GM23338 (cell line): ENCODE measurements at regions not wholly inside any gene's neighbourhood (a gene's known extent, or its start where the extent isn't known, plus 50 kb on each side); places are given as distances from the start of the nearest gene placed in this dataset.

Source experiments
- ATAC-seq: fragments of 200-7000 bp; cut with Tn5 transposase; 3 replicates; pipeline ENCODE4 v1.9.1; 2020
- DNase-seq: peaks from one replicate; pipeline ENCODE4 v3.0.0-alpha.2; 2015; ENCODE audit warnings: low spot score
- H2AFZ ChIP-seq: fragments of 200-600 bp; sonication (generic); 2 replicates; pipeline ENCODE4 v1.8.0; 2016; ENCODE audit warnings: antibody characterized with exemption, mild to moderate bottlenecking, moderate library complexity
- H3F3A ChIP-seq: fragments of 200-600 bp; sonication (generic); replicated peaks from 2 replicates; pipeline ENCODE4 v1.8.0; 2017; ENCODE audit warnings: antibody characterized with exemption, mixed run types, low read depth
- H3K27ac ChIP-seq: fragments of 200-600 bp; sonication (generic); 2 replicates; pipeline ENCODE4 v1.6.1; 2016; ENCODE audit warnings: low read depth
- H3K27me3 ChIP-seq: fragments of 200-600 bp; sonication (generic); 2 replicates; pipeline ENCODE4 v1.8.0; 2016; ENCODE audit warnings: mild to moderate bottlenecking, mixed run types, moderate library complexity; ENCODE audit not compliant: insufficient read depth
- H3K36me3 ChIP-seq: fragments of 200-600 bp; sonication (generic); 2 replicates; pipeline ENCODE4 v1.8.0; 2016; ENCODE audit warnings: mild to moderate bottlenecking; ENCODE audit not compliant: insufficient read depth
- H3K4me1 ChIP-seq: fragments of 200-600 bp; sonication (generic); 2 replicates; pipeline ENCODE4 v1.8.0; 2016; ENCODE audit warnings: mild to moderate bottlenecking, moderate library complexity; ENCODE audit not compliant: insufficient read depth
- H3K4me2 ChIP-seq: fragments of 200-600 bp; sonication (generic); 2 replicates; pipeline ENCODE4 v1.7.1; 2017; ENCODE audit warnings: mixed run types
- H3K4me3 ChIP-seq: fragments of 200-600 bp; sonication (generic); 2 replicates; pipeline ENCODE4 v1.6.1; 2016; ENCODE audit warnings: mixed run types
- H3K79me2 ChIP-seq: fragments of 200-600 bp; sonication (generic); replicated peaks from 2 replicates; pipeline ENCODE4 v1.8.0; 2017; ENCODE audit warnings: mild to moderate bottlenecking; ENCODE audit not compliant: insufficient read depth
- H3K9me2 ChIP-seq: fragments of 200-600 bp; sonication (generic); 2 replicates; pipeline ENCODE4 v1.8.0; 2017; ENCODE audit not compliant: insufficient read depth
- H4K20me1 ChIP-seq: fragments of 200-600 bp; sonication (generic); replicated peaks from 2 replicates; pipeline ENCODE4 v1.8.0; 2017; ENCODE audit warnings: mild to moderate bottlenecking; ENCODE audit not compliant: insufficient read depth
- H3K27ac Mint-ChIP-seq: 2 replicates; pipeline ENCODE4 v1.8.0; 2020; ENCODE audit warnings: inconsistent platforms, mild to moderate bottlenecking, moderate library complexity, mixed read lengths
- H3K27me3 Mint-ChIP-seq: 3 replicates; pipeline ENCODE4 v1.8.0; 2022; ENCODE audit warnings: low read depth, mild to moderate bottlenecking, moderate library complexity, mixed read lengths, inconsistent platforms; ENCODE audit not compliant: insufficient read depth, poor library complexity
- H3K36me3 Mint-ChIP-seq: 3 replicates; pipeline ENCODE4 v1.8.0; 2021; ENCODE audit warnings: low read depth, mild to moderate bottlenecking, inconsistent platforms, moderate library complexity, mixed read lengths
- H3K4me1 Mint-ChIP-seq: 3 replicates; pipeline ENCODE4 v1.8.0; 2020; ENCODE audit warnings: mild to moderate bottlenecking, inconsistent platforms, mixed read lengths
- H3K4me3 Mint-ChIP-seq: 3 replicates; pipeline ENCODE4 v1.8.0; 2021; ENCODE audit warnings: moderate library complexity, mild to moderate bottlenecking, inconsistent platforms, mixed read lengths
- H3K9me3 Mint-ChIP-seq: 3 replicates; pipeline ENCODE4 v1.8.0; 2020; ENCODE audit warnings: moderate library complexity, mild to moderate bottlenecking, inconsistent platforms, mixed read lengths
- EZH2phosphoT487 ChIP-seq: fragments of 200-600 bp; sonication (generic); IDR thresholded peaks from one replicate; pipeline ENCODE4 v1.8.1; 2018; ENCODE audit warnings: antibody characterized with exemption; ENCODE audit not compliant: unreplicated experiment
- NANOG ChIP-seq: IDR thresholded peaks from 2 replicates; pipeline ENCODE4 v1.6.1; 2016; ENCODE audit warnings: antibody characterized with exemption, borderline replicate concordance
- TF ChIP-seq, protein P1 (sequence below): IDR thresholded peaks from one replicate; pipeline ENCODE4 v1.6.1; 2018; ENCODE audit warnings: antibody characterized with exemption; ENCODE audit not compliant: unreplicated experiment
- TF ChIP-seq, protein P2 (sequence below), 2 experiments: fragments of 200-600 bp in 1 of 2; sonication (generic) in 1 of 2; conservative IDR thresholded peaks; 2 replicates each; pipeline versions ENCODE4 v1.5.1 to v1.6.1; 2016 to 2017; ENCODE audit warnings: antibody characterized with exemption in 2 of 2, low read depth in 2 of 2, mild to moderate bottlenecking in 2 of 2, moderate library complexity in 1 of 2

DNA sequence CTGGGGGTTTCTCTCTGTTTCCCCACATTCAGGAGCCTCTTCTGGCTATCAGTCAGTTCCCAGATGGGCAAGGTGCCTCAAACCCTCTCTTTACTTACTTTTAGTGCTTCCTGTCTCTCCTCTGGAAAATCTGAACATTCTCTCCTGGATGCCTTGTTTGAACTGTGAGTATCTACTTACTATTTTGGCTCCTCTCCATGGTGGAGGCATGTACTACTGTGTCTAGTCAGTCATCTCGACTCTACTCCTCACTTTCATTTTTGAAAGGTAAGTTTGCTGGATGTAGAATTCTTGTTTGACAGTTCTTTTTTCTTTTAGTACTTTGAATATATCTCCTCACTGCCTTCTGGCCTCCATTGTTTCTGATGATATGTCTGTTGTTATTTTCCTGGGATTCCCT, 70.9 kb upstream of the FAM78B start (continued):
- TF ChIP-seq, protein P1, sequence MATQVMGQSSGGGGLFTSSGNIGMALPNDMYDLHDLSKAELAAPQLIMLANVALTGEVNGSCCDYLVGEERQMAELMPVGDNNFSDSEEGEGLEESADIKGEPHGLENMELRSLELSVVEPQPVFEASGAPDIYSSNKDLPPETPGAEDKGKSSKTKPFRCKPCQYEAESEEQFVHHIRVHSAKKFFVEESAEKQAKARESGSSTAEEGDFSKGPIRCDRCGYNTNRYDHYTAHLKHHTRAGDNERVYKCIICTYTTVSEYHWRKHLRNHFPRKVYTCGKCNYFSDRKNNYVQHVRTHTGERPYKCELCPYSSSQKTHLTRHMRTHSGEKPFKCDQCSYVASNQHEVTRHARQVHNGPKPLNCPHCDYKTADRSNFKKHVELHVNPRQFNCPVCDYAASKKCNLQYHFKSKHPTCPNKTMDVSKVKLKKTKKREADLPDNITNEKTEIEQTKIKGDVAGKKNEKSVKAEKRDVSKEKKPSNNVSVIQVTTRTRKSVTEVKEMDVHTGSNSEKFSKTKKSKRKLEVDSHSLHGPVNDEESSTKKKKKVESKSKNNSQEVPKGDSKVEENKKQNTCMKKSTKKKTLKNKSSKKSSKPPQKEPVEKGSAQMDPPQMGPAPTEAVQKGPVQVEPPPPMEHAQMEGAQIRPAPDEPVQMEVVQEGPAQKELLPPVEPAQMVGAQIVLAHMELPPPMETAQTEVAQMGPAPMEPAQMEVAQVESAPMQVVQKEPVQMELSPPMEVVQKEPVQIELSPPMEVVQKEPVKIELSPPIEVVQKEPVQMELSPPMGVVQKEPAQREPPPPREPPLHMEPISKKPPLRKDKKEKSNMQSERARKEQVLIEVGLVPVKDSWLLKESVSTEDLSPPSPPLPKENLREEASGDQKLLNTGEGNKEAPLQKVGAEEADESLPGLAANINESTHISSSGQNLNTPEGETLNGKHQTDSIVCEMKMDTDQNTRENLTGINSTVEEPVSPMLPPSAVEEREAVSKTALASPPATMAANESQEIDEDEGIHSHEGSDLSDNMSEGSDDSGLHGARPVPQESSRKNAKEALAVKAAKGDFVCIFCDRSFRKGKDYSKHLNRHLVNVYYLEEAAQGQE: no peak

DNA sequence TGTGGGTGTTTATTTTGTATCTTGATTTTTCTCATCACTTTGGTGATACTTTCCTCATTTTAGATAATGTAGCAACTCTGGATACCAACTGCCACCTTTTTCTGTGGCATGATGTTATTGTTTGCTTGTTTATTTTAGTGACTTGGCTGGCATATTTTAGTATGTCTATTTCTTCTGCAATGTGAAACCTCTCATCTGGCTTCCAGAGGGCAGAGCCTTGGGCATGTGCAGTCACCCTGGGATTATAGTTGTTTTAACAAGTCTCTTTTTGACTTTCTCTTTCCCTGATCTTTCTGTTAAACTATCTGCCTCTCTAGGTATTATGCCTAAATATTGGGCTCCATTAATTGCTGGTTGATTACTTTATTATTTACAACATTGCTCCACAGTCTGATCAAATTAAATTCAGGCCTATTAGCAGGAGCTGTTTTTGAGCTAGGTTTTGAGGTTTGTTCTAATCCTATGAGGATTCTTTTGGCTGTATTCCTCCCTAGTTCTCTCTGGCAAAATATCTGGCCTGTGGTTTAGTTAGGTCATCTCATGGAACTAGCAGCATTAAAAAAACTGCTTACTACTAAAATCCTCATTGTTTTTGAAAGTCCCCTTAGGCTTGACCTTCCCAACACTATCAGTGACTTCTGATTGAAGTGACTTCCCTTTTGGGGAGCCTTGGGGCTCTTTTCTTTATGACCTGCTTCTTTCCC, 86.4 kb upstream of the FAM78B start:
- Mint-ChIP-seq H3K4me3 (no peak overlapping the region), H3K9me3 (peaks cover 61% of the 10 kb centered on the region), H3K4me1 (peaks cover 2% of the 10 kb centered on the region; the same call in 1 of the 3 replicates), H3K27me3 (no peaks in the 10 kb centered on the region), H3K27ac (no peak overlapping the region), H3K36me3 (peaks cover 38% of the 10 kb centered on the region; the same call in 2 of the 3 replicates)
- H4K20me1 ChIP-seq: no peaks in the 10 kb centered on the region
- no peaks in the 10 kb centered on the region for H3K9me2 ChIP-seq
- H3K27ac ChIP-seq: no peak overlapping the region
- H2AFZ ChIP-seq: no peak overlapping the region
- no peak for ATAC-seq
- no peaks in the 10 kb centered on the region for H3F3A ChIP-seq
- H3K27me3 ChIP-seq: no peaks in the 10 kb centered on the region
- no peak for DNase-seq
- no peak overlapping the region for H3K4me3 ChIP-seq
- H3K36me3 ChIP-seq: peaks cover 9% of the 10 kb centered on the region; the same call in 1 of the 2 replicates
- TF ChIP-seq, protein P1: no peak
- no peak for TF ChIP-seq EZH2phosphoT487
- no peak for TF ChIP-seq NANOG
- no peaks in the 10 kb centered on the region for H3K79me2 ChIP-seq
- H3K4me1 ChIP-seq: no peaks in the 10 kb centered on the region
- no peak overlapping the region for H3K4me2 ChIP-seq

DNA sequence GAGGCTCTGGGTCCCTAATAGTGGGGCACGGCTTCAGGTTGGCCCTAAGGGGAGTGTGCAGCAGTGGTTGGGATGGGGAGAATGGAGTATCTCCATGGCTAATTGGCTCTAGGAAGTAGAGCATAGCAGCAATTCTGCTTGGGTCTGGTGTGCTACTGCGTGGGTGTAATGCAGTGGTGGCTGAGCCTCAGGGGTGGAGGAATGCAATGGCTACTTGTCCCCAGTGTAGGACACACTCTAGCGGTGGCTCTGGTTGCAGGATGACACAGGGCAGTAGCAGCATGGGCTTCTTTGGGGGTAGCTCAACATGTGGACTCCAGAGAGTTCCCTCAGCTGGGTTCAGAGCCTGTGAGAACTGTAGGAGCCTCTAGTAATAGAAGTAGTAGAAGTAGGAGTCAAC, 91.2 kb upstream of the FAM78B start:
- H3F3A ChIP-seq: no peaks in the 10 kb centered on the region
- H3K36me3 ChIP-seq: no peaks in the 10 kb centered on the region; the same call in 1 of the 2 replicates
- peaks cover 4% of the 10 kb centered on the region; the same call in 2 of the 3 replicates for H3K36me3 Mint-ChIP-seq
- no peaks in the 10 kb centered on the region for H3K27me3 ChIP-seq
- H3K4me3 ChIP-seq: no peak overlapping the region
- H2AFZ ChIP-seq: no peak overlapping the region
- no peak overlapping the region for H3K4me3 Mint-ChIP-seq
- no peaks in the 10 kb centered on the region for H3K27me3 Mint-ChIP-seq
- H4K20me1 ChIP-seq: no peaks in the 10 kb centered on the region
- H3K27ac ChIP-seq: no peak overlapping the region
- no peaks in the 10 kb centered on the region for H3K4me1 Mint-ChIP-seq
- no peak overlapping the region for H3K4me2 ChIP-seq
- ATAC-seq: no peak
- H3K79me2 ChIP-seq: no peaks in the 10 kb centered on the region
- DNase-seq: no peak
- H3K4me1 ChIP-seq: no peaks in the 10 kb centered on the region
- H3K27ac Mint-ChIP-seq: no peak overlapping the region
- peaks cover 19% of the 10 kb centered on the region for H3K9me3 Mint-ChIP-seq
- no peaks in the 10 kb centered on the region for H3K9me2 ChIP-seq
- TF ChIP-seq, protein P2, sequence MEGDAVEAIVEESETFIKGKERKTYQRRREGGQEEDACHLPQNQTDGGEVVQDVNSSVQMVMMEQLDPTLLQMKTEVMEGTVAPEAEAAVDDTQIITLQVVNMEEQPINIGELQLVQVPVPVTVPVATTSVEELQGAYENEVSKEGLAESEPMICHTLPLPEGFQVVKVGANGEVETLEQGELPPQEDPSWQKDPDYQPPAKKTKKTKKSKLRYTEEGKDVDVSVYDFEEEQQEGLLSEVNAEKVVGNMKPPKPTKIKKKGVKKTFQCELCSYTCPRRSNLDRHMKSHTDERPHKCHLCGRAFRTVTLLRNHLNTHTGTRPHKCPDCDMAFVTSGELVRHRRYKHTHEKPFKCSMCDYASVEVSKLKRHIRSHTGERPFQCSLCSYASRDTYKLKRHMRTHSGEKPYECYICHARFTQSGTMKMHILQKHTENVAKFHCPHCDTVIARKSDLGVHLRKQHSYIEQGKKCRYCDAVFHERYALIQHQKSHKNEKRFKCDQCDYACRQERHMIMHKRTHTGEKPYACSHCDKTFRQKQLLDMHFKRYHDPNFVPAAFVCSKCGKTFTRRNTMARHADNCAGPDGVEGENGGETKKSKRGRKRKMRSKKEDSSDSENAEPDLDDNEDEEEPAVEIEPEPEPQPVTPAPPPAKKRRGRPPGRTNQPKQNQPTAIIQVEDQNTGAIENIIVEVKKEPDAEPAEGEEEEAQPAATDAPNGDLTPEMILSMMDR (conservative IDR thresholded peaks at IDR 0.05; ENCODE audit: low read depth in 2 of 2): peak in 1 of 2 experiments; percentile 19; a peak in 1 of 4 replicates
- no peak for TF ChIP-seq NANOG
